B cell (primary cell): ENCODE measurements at regions not wholly inside any gene's neighbourhood (a gene's known extent, or its start where the extent isn't known, plus 50 kb on each side); places are given as distances from the start of the nearest gene placed in this dataset.

ENCODE experiments used
- ATAC-seq: fragments of 200-7000 bp; cut with Tn5 transposase; one replicate; pipeline ENCODE4 v1.10.0; 2021; ENCODE audit warnings: low read depth, mild to moderate bottlenecking, moderate number of reproducible peaks, moderate library complexity
- CTCF ChIA-PET: fragments of 350-600 bp; sonication (Branson Sonifier 250); formaldehyde crosslinking; loops from one replicate; lab custom pipeline; 2021; ENCODE audit warnings: antibody characterized with exemption, inconsistent platforms; lab: Charles Lee
- POLR2A ChIA-PET: fragments of 350-600 bp; sonication (Branson Sonifier 250); formaldehyde crosslinking; loops from one replicate; lab custom pipeline; 2021; ENCODE audit warnings: antibody characterized with exemption; lab: Charles Lee
- DNase-seq: peaks from one replicate; pipeline ENCODE4 v3.0.0; 2013
- H2AFZ ChIP-seq: 2 replicates; pipeline ENCODE4 v1.6.1; 2012; ENCODE audit warnings: mild to moderate bottlenecking, low read depth, low read length; ENCODE audit not compliant: insufficient read depth, poor library complexity, severe bottlenecking
- H3K27ac ChIP-seq, 2 donors: 1 replicate in 1 of 2; 2 replicates in 1 of 2; pipeline ENCODE4 v1.5.1; 2012 to 2013; ENCODE audit warnings: low read length in 2 of 2, mild to moderate bottlenecking in 2 of 2, moderate library complexity in 1 of 2
- H3K27me3 ChIP-seq, 4 experiments: fragments of 200-600 bp in 1 of 4; sonication (generic) in 1 of 4; replicated peaks in 1 of 4; 1 replicate in 2 of 4; 2 replicates in 2 of 4; pipeline versions ENCODE4 v1.6.1 to v1.7.0; 2013 to 2016; ENCODE audit warnings: low read length in 3 of 4, mild to moderate bottlenecking in 2 of 4, mixed read lengths in 1 of 4, moderate library complexity in 1 of 4; ENCODE audit not compliant: insufficient read depth in 4 of 4, control insufficient read depth in 3 of 4; ENCODE audit errors: control extremely low read depth in 1 of 4
- H3K36me3 ChIP-seq, 2 experiments: replicated peaks in 1 of 2; 1 replicate in 1 of 2; 2 replicates in 1 of 2; pipeline versions ENCODE4 v1.6.1 to v1.7.1; 2013; ENCODE audit warnings: low read length in 1 of 2; ENCODE audit not compliant: insufficient read depth in 2 of 2, control insufficient read depth in 1 of 2; ENCODE audit errors: control extremely low read depth in 1 of 2, extremely low read depth in 1 of 2
- H3K4me1 ChIP-seq, 2 donors: fragments of 200-600 bp in 1 of 2; sonication (generic) in 1 of 2; 1 replicate in 1 of 2; 2 replicates in 1 of 2; pipeline versions ENCODE4 v1.5.1 to v1.6.1; 2013 to 2017; ENCODE audit warnings: low read length in 2 of 2; ENCODE audit not compliant: control insufficient read depth in 2 of 2, insufficient read depth in 2 of 2
- H3K4me2 ChIP-seq: replicated peaks from 2 replicates; pipeline ENCODE3; 2012; ENCODE audit warnings: mild to moderate bottlenecking, low read depth, low read length; ENCODE audit not compliant: poor library complexity, severe bottlenecking
- H3K4me3 ChIP-seq, 5 experiments: fragments of 200-600 bp in 1 of 5; sonication (generic) in 1 of 5; 1 replicate in 3 of 5; 2 replicates in 2 of 5; pipeline versions ENCODE4 v1.5.1 to v1.7.0; 2011 to 2016; ENCODE audit warnings: low read length in 4 of 5, mild to moderate bottlenecking in 4 of 5, low read depth in 2 of 5, control low read depth in 1 of 5, moderate library complexity in 1 of 5; ENCODE audit not compliant: insufficient read depth in 1 of 5; ENCODE audit errors: control extremely low read depth in 1 of 5, extremely low read depth in 1 of 5
- H3K79me2 ChIP-seq: fragments of 200-600 bp; sonication (generic); one replicate; pipeline ENCODE4 v1.6.0; 2016; ENCODE audit warnings: low read length; ENCODE audit not compliant: control insufficient read depth, insufficient read depth
- H3K9ac ChIP-seq: fragments of 200-600 bp; sonication (generic); 2 replicates; pipeline ENCODE4 v1.6.1; 2017; ENCODE audit warnings: mild to moderate bottlenecking, low read length, moderate library complexity
- H3K9me3 ChIP-seq, 3 donors: one replicate each; pipeline versions ENCODE4 v1.6.1 to v1.7.1; 2013; ENCODE audit warnings: low read length in 2 of 3; ENCODE audit not compliant: control insufficient read depth in 2 of 3, insufficient read depth in 1 of 3; ENCODE audit errors: control extremely low read depth in 1 of 3
- H4K20me1 ChIP-seq: 2 replicates; pipeline ENCODE4 v1.6.0; 2012; ENCODE audit warnings: mild to moderate bottlenecking, low read length; ENCODE audit not compliant: insufficient read depth, control insufficient read depth, poor library complexity, severe bottlenecking
- H3K27ac Mint-ChIP-seq: one replicate; pipeline ENCODE4 v1.8.0; 2021; ENCODE audit warnings: mixed read lengths
- H3K27me3 Mint-ChIP-seq: one replicate; pipeline ENCODE4 v1.8.0; 2021; ENCODE audit warnings: mixed read lengths
- H3K4me1 Mint-ChIP-seq: one replicate; pipeline ENCODE4 v1.8.0; 2021; ENCODE audit warnings: mixed read lengths
- H3K4me3 Mint-ChIP-seq: one replicate; pipeline ENCODE4 v1.8.0; 2021; ENCODE audit warnings: mixed read lengths
- H3K9me3 Mint-ChIP-seq: one replicate; pipeline ENCODE4 v1.8.0; 2022; ENCODE audit warnings: mixed read lengths; ENCODE audit not compliant: insufficient read depth
- EZH2 ChIP-seq: IDR thresholded peaks from 2 replicates; pipeline ENCODE4 v1.6.1; 2012; ENCODE audit warnings: borderline replicate concordance, low read depth, mild to moderate bottlenecking, moderate library complexity, low read length; ENCODE audit not compliant: insufficient read depth, poor library complexity, severe bottlenecking
- WGBS: methylation state at CpG from one replicate; pipeline ENCODE4 v1.1.5; 2013; ENCODE audit warnings: missing lambda C conversion rate; ENCODE audit not compliant: insufficient coverage; 5-methylcytosine and 5-hydroxymethylcytosine counted together
- intact Hi-C: fragments of 100-400 bp; cut with micrococcal nuclease; formaldehyde crosslinking; loops from one replicate; pipeline ENCODE4 v1.10.0; 2022
- TF ChIP-seq, protein P1 (sequence below): fragments of 200-600 bp; IDR thresholded peaks from one replicate; pipeline ENCODE4 v1.8.0; 2022; ENCODE audit warnings: antibody characterized with exemption, mild to moderate bottlenecking

DNA sequence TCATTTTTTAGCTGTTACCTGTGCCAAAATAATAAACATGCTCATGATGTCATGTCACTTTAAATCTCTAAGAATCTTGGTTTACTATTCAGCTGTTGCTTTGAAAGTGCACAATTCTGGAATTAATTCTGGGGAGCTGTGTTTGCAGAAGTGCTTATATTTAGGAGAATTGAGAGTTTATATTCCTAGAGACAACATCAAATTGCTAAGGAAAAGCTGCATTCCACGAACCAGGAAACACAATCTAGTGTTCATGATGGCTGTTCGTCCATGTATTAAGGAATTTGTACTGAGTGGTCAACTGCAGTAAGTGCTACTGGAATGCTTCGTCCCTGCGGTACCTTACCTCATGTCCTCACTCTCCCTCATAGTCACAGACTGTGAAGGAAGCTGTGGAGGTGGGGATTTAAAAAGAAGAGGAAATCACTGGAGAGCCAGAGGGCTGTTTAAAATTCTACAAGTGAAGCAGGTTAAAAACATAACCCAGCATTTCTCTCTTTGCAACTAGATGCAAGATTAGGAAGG is 161.0 kb downstream of the TRMT11 start:
- no peak overlapping the region for H3K27ac ChIP-seq
- Mint-ChIP-seq H3K4me3 (no peak overlapping the region), H3K27me3 (no peaks in the 10 kb centered on the region), H3K27ac (no peak overlapping the region), H3K4me1 (no peaks in the 10 kb centered on the region), H3K9me3 (no peaks in the 10 kb centered on the region)
- no peak for DNase-seq
- 83% methylated on average over 1 of the region's 4 CpGs for whole genome bisulfite sequencing
- no peaks in the 10 kb centered on the region for H3K79me2 ChIP-seq
- H3K36me3 ChIP-seq, result no peaks in the 10 kb centered on the region
- H3K9ac ChIP-seq, result no peak overlapping the region
- H3K9me3 ChIP-seq, result no peaks in the 10 kb centered on the region
- no peak overlapping the region for H2AFZ ChIP-seq
- ChIA-PET CTCF (no interaction called here), POLR2A (no interaction called here)
- H3K4me3 ChIP-seq, result no peak overlapping the region
- H4K20me1 ChIP-seq, result no peaks in the 10 kb centered on the region
- H3K4me1 ChIP-seq, result no peaks in the 10 kb centered on the region
- TF ChIP-seq EZH2, result no peak
- TF ChIP-seq, protein P1, sequence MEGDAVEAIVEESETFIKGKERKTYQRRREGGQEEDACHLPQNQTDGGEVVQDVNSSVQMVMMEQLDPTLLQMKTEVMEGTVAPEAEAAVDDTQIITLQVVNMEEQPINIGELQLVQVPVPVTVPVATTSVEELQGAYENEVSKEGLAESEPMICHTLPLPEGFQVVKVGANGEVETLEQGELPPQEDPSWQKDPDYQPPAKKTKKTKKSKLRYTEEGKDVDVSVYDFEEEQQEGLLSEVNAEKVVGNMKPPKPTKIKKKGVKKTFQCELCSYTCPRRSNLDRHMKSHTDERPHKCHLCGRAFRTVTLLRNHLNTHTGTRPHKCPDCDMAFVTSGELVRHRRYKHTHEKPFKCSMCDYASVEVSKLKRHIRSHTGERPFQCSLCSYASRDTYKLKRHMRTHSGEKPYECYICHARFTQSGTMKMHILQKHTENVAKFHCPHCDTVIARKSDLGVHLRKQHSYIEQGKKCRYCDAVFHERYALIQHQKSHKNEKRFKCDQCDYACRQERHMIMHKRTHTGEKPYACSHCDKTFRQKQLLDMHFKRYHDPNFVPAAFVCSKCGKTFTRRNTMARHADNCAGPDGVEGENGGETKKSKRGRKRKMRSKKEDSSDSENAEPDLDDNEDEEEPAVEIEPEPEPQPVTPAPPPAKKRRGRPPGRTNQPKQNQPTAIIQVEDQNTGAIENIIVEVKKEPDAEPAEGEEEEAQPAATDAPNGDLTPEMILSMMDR, result no peak
- ATAC-seq, result no peak
- H3K4me2 ChIP-seq, result no peak overlapping the region
- no peaks in the 10 kb centered on the region for H3K27me3 ChIP-seq
- intact Hi-C loops, result no loop called here

DNA sequence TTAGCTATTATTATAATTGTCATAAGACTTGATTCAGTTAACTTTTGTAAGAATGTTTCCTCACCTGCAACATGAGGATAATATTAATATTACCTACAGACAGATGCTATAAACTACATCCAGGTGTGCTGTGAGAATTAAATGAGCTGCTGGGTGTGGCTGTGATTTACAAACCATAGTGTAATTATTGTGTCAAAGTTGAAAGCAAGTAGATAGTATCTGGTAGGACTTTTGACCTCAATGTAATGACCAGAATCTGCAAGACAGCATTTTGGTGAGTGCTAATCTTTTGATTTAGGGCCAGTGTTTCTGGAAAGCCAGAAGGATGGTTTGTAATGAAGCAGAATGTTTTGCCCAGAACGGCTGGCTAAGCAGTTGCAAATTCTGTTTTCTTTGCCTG is 162.5 kb downstream of the TRMT11 start:
- no peak overlapping the region for H3K27ac Mint-ChIP-seq
- Histone ChIP-seq H3K36me3 (no peaks in the 10 kb centered on the region), H3K79me2 (no peaks in the 10 kb centered on the region), H3K27ac (no peak overlapping the region), H3K9ac (no peak overlapping the region), H3K4me3 (no peak overlapping the region), H3K4me1 (no peaks in the 10 kb centered on the region), H3K4me2 (no peak overlapping the region), H3K27me3 (no peaks in the 10 kb centered on the region), H3K9me3 (no peaks in the 10 kb centered on the region), H4K20me1 (no peaks in the 10 kb centered on the region), H2AFZ (no peak overlapping the region)
- H3K4me3 Mint-ChIP-seq, result no peak overlapping the region
- CTCF ChIA-PET, result no interaction called here
- TF ChIP-seq EZH2, result no peak
- TF ChIP-seq, protein P1, result no peak
- ATAC-seq, result no peak
- no peaks in the 10 kb centered on the region for H3K4me1 Mint-ChIP-seq
- no peak for DNase-seq
- no peaks in the 10 kb centered on the region for H3K27me3 Mint-ChIP-seq
- no peaks in the 10 kb centered on the region for H3K9me3 Mint-ChIP-seq
- WGBS, result no CpG with 5 or more reads among the region's 1 CpG
- POLR2A ChIA-PET, result no interaction called here
- intact Hi-C loops, result no loop called here
